ENCODE measurements at regions not wholly inside any gene's neighbourhood (a gene's known extent, or its start where the extent isn't known, plus 50 kb on each side); places are given as distances from the start of the nearest gene placed in this dataset.
A peak's percentile ranks its signal among the peaks of the same experiment; 100 is the strongest.
"Not testable (repeated sequence)": the region's sequence is repeated elsewhere in the genome, so short reads cannot be mapped to it uniquely, and the experiment has no call there.

- DNase-seq (ENCODE audit: low read depth, low spot score): no peak
Measured at GRCh38 chr9:104980039-104980654, 52.2 kb upstream of the ABCA1 start.

- no peak for DNase-seq (ENCODE audit: low read depth, low spot score)
Measured at GRCh38 chr9:104981543-104982129, 53.7 kb upstream of the ABCA1 start.

GRCh38 chr9:104982543-104982942, 54.6 kb upstream of the ABCA1 start:
- DNase-seq (ENCODE audit: low read depth, low spot score): no peak

- DNase-seq (ENCODE audit: low read depth, low spot score): no peak
Measured at GRCh38 chr9:104983491-104983890, 55.5 kb upstream of the ABCA1 start.

GRCh38 chr9:104984121-104984520, 56.2 kb upstream of the ABCA1 start:
- DNase-seq (ENCODE audit: low read depth, low spot score): no peak

- DNase-seq (ENCODE audit: low read depth, low spot score): no peak
Measured at GRCh38 chr9:104984542-104984941, 56.6 kb upstream of the ABCA1 start.

- no peak for DNase-seq (ENCODE audit: low read depth, low spot score)
Measured at GRCh38 chr9:104984948-104985347, 57.0 kb upstream of the ABCA1 start.

GRCh38 chr9:104986096-104986495, 58.1 kb upstream of the ABCA1 start:
- no peak for DNase-seq (ENCODE audit: low read depth, low spot score)

- no peak for DNase-seq (ENCODE audit: low read depth, low spot score)
Measured at GRCh38 chr9:104987743-104988142, 59.8 kb upstream of the ABCA1 start.

- DNase-seq (ENCODE audit: low read depth, low spot score): no peak
Measured at GRCh38 chr9:104988539-104988938, 60.6 kb upstream of the ABCA1 start.

- peak; percentile 57 for DNase-seq (ENCODE audit: low read depth, low spot score)
Measured at GRCh38 chr9:104991144-104991953, 63.4 kb upstream of the ABCA1 start.

- DNase-seq (ENCODE audit: low read depth, low spot score): no peak
Measured at GRCh38 chr9:104992659-104993058, 64.7 kb upstream of the ABCA1 start.

- DNase-seq (ENCODE audit: low read depth, low spot score): no peak
Measured at GRCh38 chr9:104993291-104993963, 65.5 kb upstream of the ABCA1 start.

GRCh38 chr9:104997536-104997935, 69.6 kb upstream of the ABCA1 start:
- no peak for DNase-seq (ENCODE audit: low read depth, low spot score)

- DNase-seq (ENCODE audit: low read depth, low spot score): no peak
Measured at GRCh38 chr9:104999136-104999535, 71.2 kb upstream of the ABCA1 start.

GRCh38 chr9:105000529-105000928, 72.6 kb upstream of the ABCA1 start:
- not testable (repeated sequence) for DNase-seq (ENCODE audit: low read depth, low spot score)

- DNase-seq (ENCODE audit: low read depth, low spot score): no peak
Measured at GRCh38 chr9:105004466-105005090, 76.6 kb upstream of the ABCA1 start.

- DNase-seq (ENCODE audit: low read depth, low spot score): no peak
Measured at GRCh38 chr9:105005186-105005585, 77.2 kb upstream of the ABCA1 start.

- DNase-seq (ENCODE audit: low read depth, low spot score): no peak
Measured at GRCh38 chr9:105006514-105006913, 78.6 kb upstream of the ABCA1 start.

GRCh38 chr9:105007143-105007542, 79.2 kb upstream of the ABCA1 start:
- DNase-seq (ENCODE audit: low read depth, low spot score): no peak

GRCh38 chr9:105010089-105010488, 82.1 kb upstream of the ABCA1 start:
- DNase-seq (ENCODE audit: low read depth, low spot score): not testable (repeated sequence)

GRCh38 chr9:105021917-105022316, 94.0 kb upstream of the ABCA1 start:
- no peak for DNase-seq (ENCODE audit: low read depth, low spot score)
